HepG2 (cell line): ENCODE measurements at regions not wholly inside any gene's neighbourhood (a gene's known extent, or its start where the extent isn't known, plus 50 kb on each side); places are given as distances from the start of the nearest gene placed in this dataset.

Experiments used
- ATAC-seq: fragments of 200-7000 bp; cut with Tn5 transposase; 3 replicates; pipeline ENCODE4 v1.9.1; 2020; ENCODE audit warnings: mild to moderate bottlenecking, moderate library complexity
- BruUV-seq: library from RNA; stranded (reverse); fragments of 400-500 nt; replicated peaks from 2 replicates; lab custom pipeline; 2021; lab: Mats Ljungman, UMichigan
- CTCF ChIA-PET: fragments of 300-600 bp; formaldehyde crosslinking; extraction: SDS; loops from one replicate; lab custom pipeline; 2021; ENCODE audit warnings: low total read pairs, inconsistent platforms, low intra/inter-chr PET ratio; lab: Yijun Ruan, JAX
- POLR2A ChIA-PET: fragments of 350-600 bp; sonication (Branson Sonifier 250); formaldehyde crosslinking; loops from one replicate; lab custom pipeline; 2020; ENCODE audit warnings: antibody characterized with exemption, inconsistent platforms; lab: Yijun Ruan, JAX
- DNase-seq: peaks from one replicate; pipeline ENCODE4 v3.0.0-alpha.2; 2015; ENCODE audit warnings: low spot score
- FAIRE-seq: peaks from 3 replicates; lab custom pipeline; 2011; peaks lifted over from hg19 to GRCh38; lab: Jason Lieb, UNC
- H2AFZ ChIP-seq: one replicate; pipeline ENCODE4 v1.6.1; 2011; ENCODE audit warnings: low read length, inconsistent platforms
- H3K27ac ChIP-seq: fragments of 300-600 bp; 3 replicates; pipeline ENCODE4 v1.8.0; 2011; ENCODE audit warnings: mixed run types, mild to moderate bottlenecking, mixed read lengths, low read length, inconsistent platforms; ENCODE audit not compliant: insufficient read depth; ENCODE audit errors: extremely low read length
- H3K27me3 ChIP-seq, 2 experiments: fragments of 200-600 bp in 1 of 2; 2 replicates in 1 of 2; 3 replicates in 1 of 2; pipeline versions ENCODE4 v1.6.0 to v1.8.0; 2011; ENCODE audit warnings: low read length in 2 of 2, mild to moderate bottlenecking in 2 of 2, moderate library complexity in 2 of 2, inconsistent platforms in 1 of 2; ENCODE audit not compliant: insufficient read depth in 2 of 2, control insufficient read depth in 1 of 2
- H3K36me3 ChIP-seq, 2 experiments: fragments of 200-600 bp in 1 of 2; replicated peaks in 1 of 2; 2 replicates in 1 of 2; 3 replicates in 1 of 2; pipeline versions ENCODE4 v1.5.1 to v1.8.0; 2011; ENCODE audit warnings: low read length in 2 of 2, inconsistent platforms in 1 of 2; ENCODE audit not compliant: insufficient read depth in 2 of 2, control insufficient read depth in 1 of 2
- H3K4me1 ChIP-seq: 2 replicates; pipeline ENCODE4 v1.5.1; 2012; ENCODE audit warnings: low read length, inconsistent platforms; ENCODE audit not compliant: insufficient read depth
- H3K4me2 ChIP-seq: 2 replicates; pipeline ENCODE4 v1.6.0; 2011; ENCODE audit warnings: low read depth, low read length, inconsistent platforms
- H3K4me3 ChIP-seq, 3 experiments: fragments of 200-600 bp in 1 of 3; sonication (generic), shearing (Covaris generic) in 1 of 3; replicated peaks in 1 of 3; 2 replicates each; pipeline ENCODE4 v1.5.1; 2011 to 2016; ENCODE audit warnings: low read length in 3 of 3, inconsistent platforms in 2 of 3, low read depth in 2 of 3, mild to moderate bottlenecking in 2 of 3, control low read depth in 1 of 3, mixed read lengths in 1 of 3; ENCODE audit not compliant: insufficient read depth in 1 of 3
- H3K79me2 ChIP-seq: one replicate; pipeline ENCODE4 v1.6.1; 2011; ENCODE audit warnings: low read length, inconsistent platforms; ENCODE audit not compliant: insufficient read depth
- H3K9ac ChIP-seq: 2 replicates; pipeline ENCODE4 v1.6.0; 2011; ENCODE audit warnings: mild to moderate bottlenecking, low read depth, low read length, inconsistent platforms; ENCODE audit not compliant: insufficient read depth
- H3K9me3 ChIP-seq: 2 replicates; pipeline ENCODE4 v1.5.1; 2012; ENCODE audit warnings: mild to moderate bottlenecking, low read length
- H4K20me1 ChIP-seq: 2 replicates; pipeline ENCODE4 v1.6.0; 2011; ENCODE audit warnings: inconsistent platforms, mild to moderate bottlenecking, low read length, moderate library complexity; ENCODE audit not compliant: insufficient read depth
- FIP1L1 ChIP-seq: fragments of 200-400 bp; formaldehyde crosslinking; IDR thresholded peaks from 2 replicates; pipeline ENCODE4 v1.6.1; 2018; ENCODE audit warnings: low read depth, mild to moderate bottlenecking, low read length, moderate library complexity, borderline replicate concordance; ENCODE audit not compliant: insufficient read depth
- JUN ChIP-seq: sonication (generic); formaldehyde crosslinking; IDR thresholded peaks from 2 replicates; pipeline ENCODE4 v1.4.0; 2020; ENCODE audit warnings: mild to moderate bottlenecking, missing genetic modification reagents
- PAF1 ChIP-seq: IDR thresholded peaks from 2 replicates; pipeline ENCODE4 v1.6.1; 2016; ENCODE audit warnings: missing genetic modification reagents, missing compliant biosample characterization
- POGK ChIP-seq: sonication (generic); formaldehyde crosslinking; conservative IDR thresholded peaks from 2 replicates; pipeline ENCODE4 v1.8.0; 2022; ENCODE audit warnings: mild to moderate bottlenecking, moderate library complexity, missing genetic modification reagents
- RFX1 ChIP-seq: fragments of 450-650 bp; IDR thresholded peaks from 2 replicates; pipeline ENCODE4 v1.6.1; 2017
- RNF2 ChIP-seq: fragments of 450-650 bp; conservative IDR thresholded peaks from 2 replicates; pipeline ENCODE4 v1.6.1; 2016; ENCODE audit warnings: low read depth
- SALL2 ChIP-seq: sonication (generic); formaldehyde crosslinking; IDR thresholded peaks from 2 replicates; pipeline ENCODE4 v1.8.1; 2023; ENCODE audit warnings: mild to moderate bottlenecking, missing genetic modification reagents, inconsistent platforms
- ZBTB40 ChIP-seq, 2 experiments: fragments of 450-650 bp in 1 of 2; sonication (generic) in 1 of 2; formaldehyde crosslinking in 1 of 2; IDR thresholded peaks; 2 replicates each; pipeline versions ENCODE4 v1.6.1 to v1.8.0; 2016 to 2022; ENCODE audit warnings: antibody characterized with exemption in 1 of 2, mild to moderate bottlenecking in 1 of 2, missing genetic modification reagents in 1 of 2
- ZC3H4 ChIP-seq: sonication (generic); formaldehyde crosslinking; IDR thresholded peaks from 2 replicates; pipeline ENCODE4 v1.4.0; 2020; ENCODE audit warnings: missing genetic modification reagents, borderline replicate concordance
- ZNF468 ChIP-seq: sonication (generic); formaldehyde crosslinking; IDR thresholded peaks from 2 replicates; pipeline ENCODE4 v1.8.0; 2022; ENCODE audit warnings: mild to moderate bottlenecking, moderate library complexity, missing genetic modification reagents
- ZNF580 ChIP-seq: IDR thresholded peaks from 2 replicates; pipeline ENCODE4 v1.6.1; 2016; ENCODE audit warnings: low read depth, borderline replicate concordance
- WGBS: methylation state at CpG from one replicate; pipeline ENCODE4 v1.1.6; 2017; ENCODE audit warnings: low lambda C conversion rate; 5-methylcytosine and 5-hydroxymethylcytosine counted together
- in situ Hi-C: cut with HindIII; loops from 2 replicates; pipeline ENCODE4 v1.10.0; 2017; ENCODE audit warnings: low pct_unique_long_range_greater_than_20kb; ENCODE audit not compliant: extremely low pct_ligation_motif_present
- intact Hi-C: fragments of 100-400 bp; cut with micrococcal nuclease; formaldehyde crosslinking; loops from one replicate; pipeline ENCODE4 v1.10.0; 2022; ENCODE audit not compliant: unreplicated experiment

- no peak for TF ChIP-seq ZC3H4 (CRISPR knock-in tag)
- no peak for TF ChIP-seq POGK
- TF ChIP-seq RNF2: no peak
- TF ChIP-seq FIP1L1: no peak
- no peak for TF ChIP-seq SALL2 (CRISPR knock-in tag)
- no peak for TF ChIP-seq ZNF468
Observed at GRCh38 chr5:54379590-54379989, 69.2 kb upstream of the ARL15 start (continued).

GRCh38 chr5:54378707-54379106, 68.3 kb upstream of the ARL15 start:
- no peaks in the 10 kb centered on the region for H3K9me3 ChIP-seq
- no peaks in the 10 kb centered on the region for H3K4me1 ChIP-seq
- CTCF ChIA-PET: no interaction called here
- H3K79me2 ChIP-seq: no peaks in the 10 kb centered on the region
- in situ Hi-C loops: no loop called here
- no peaks in the 10 kb centered on the region for H3K27me3 ChIP-seq
- intact Hi-C loops: no loop called here
- WGBS: 40% methylated on average over 7 of the region's 10 CpGs
- BruUV-seq: no TSS peak
- no peak overlapping the region for H3K9ac ChIP-seq
- no peaks in the 10 kb centered on the region for H4K20me1 ChIP-seq
- POLR2A ChIA-PET: no interaction called here
- H2AFZ ChIP-seq: no peak overlapping the region
- FAIRE-seq: no peak
- ATAC-seq: no peak
- no peak for DNase-seq
- no peak overlapping the region for H3K4me2 ChIP-seq
- no peak overlapping the region for H3K27ac ChIP-seq
- H3K36me3 ChIP-seq: no peaks in the 10 kb centered on the region
- no peak overlapping the region for H3K4me3 ChIP-seq
- no peak for TF ChIP-seq RFX1
- TF ChIP-seq ZBTB40 (IDR thresholded peaks at IDR 0.05): no peak
- no peak for TF ChIP-seq ZBTB40 (CRISPR knock-in tag; IDR thresholded peaks at IDR 0.05)
- no peak for TF ChIP-seq ZNF580
- TF ChIP-seq PAF1: no peak
- TF ChIP-seq JUN (CRISPR knock-in tag): no peak
